Liver (tissue), 8 donors: ENCODE measurements at regions not wholly inside any gene's neighbourhood (a gene's known extent, or its start where the extent isn't known, plus 50 kb on each side); places are given as distances from the start of the nearest gene placed in this dataset.

Source experiments
- DNase-seq: peaks from one replicate; pipeline ENCODE4 v3.0.0-alpha.2; 2017; ENCODE audit warnings: low spot score
- H3K27ac ChIP-seq, 2 donors: one replicate each; pipeline ENCODE4 v1.7.0; 2013; ENCODE audit warnings: inconsistent platforms in 2 of 2, low read length in 2 of 2, control low read depth in 1 of 2, low read depth in 1 of 2, mild to moderate bottlenecking in 1 of 2
- H3K27me3 ChIP-seq, 4 donors: one replicate each; pipeline versions ENCODE4 v1.6.1 to v1.7.0; 2013; ENCODE audit warnings: low read length in 3 of 4, inconsistent platforms in 1 of 4, mild to moderate bottlenecking in 1 of 4, moderate library complexity in 1 of 4; ENCODE audit not compliant: control insufficient read depth in 4 of 4, insufficient read depth in 4 of 4
- H3K36me3 ChIP-seq, 4 donors: one replicate each; pipeline versions ENCODE4 v1.6.1 to v1.7.0; 2013; ENCODE audit warnings: low read length in 3 of 4, mild to moderate bottlenecking in 3 of 4, low read depth in 1 of 4, moderate library complexity in 1 of 4; ENCODE audit not compliant: control insufficient read depth in 4 of 4, insufficient read depth in 3 of 4
- H3K4me1 ChIP-seq, 4 donors: one replicate each; pipeline versions ENCODE4 v1.6.1 to v1.7.0; 2013; ENCODE audit warnings: low read length in 3 of 4, mild to moderate bottlenecking in 3 of 4, moderate library complexity in 1 of 4; ENCODE audit not compliant: control insufficient read depth in 4 of 4, insufficient read depth in 4 of 4
- H3K4me3 ChIP-seq, 3 donors: one replicate each; pipeline versions ENCODE4 v1.6.1 to v1.7.0; 2013; ENCODE audit warnings: low read length in 3 of 3, control low read depth in 1 of 3, low read depth in 1 of 3, mild to moderate bottlenecking in 1 of 3
- H3K9ac ChIP-seq, 2 donors: one replicate each; pipeline ENCODE4 v1.7.0; 2013; ENCODE audit warnings: low read length in 2 of 2, mild to moderate bottlenecking in 2 of 2, moderate library complexity in 2 of 2, control low read depth in 1 of 2, low read depth in 1 of 2
- H3K9me3 ChIP-seq, 4 donors: one replicate each; pipeline versions ENCODE4 v1.6.1 to v1.7.0; 2013; ENCODE audit warnings: low read length in 3 of 4; ENCODE audit not compliant: control insufficient read depth in 4 of 4
- ATF3 ChIP-seq: IDR thresholded peaks from 2 replicates; pipeline ENCODE4 v1.6.1; 2016; ENCODE audit warnings: antibody characterized with exemption
- CTCF ChIP-seq: fragments of 150-350 bp; IDR thresholded peaks from 2 replicates; pipeline ENCODE4 v1.5.1; 2017; ENCODE audit warnings: improper control_type of control experiment, low read depth, low read length; ENCODE audit not compliant: missing input control
- FOXA1 ChIP-seq: IDR thresholded peaks from 2 replicates; pipeline ENCODE4 v1.6.1; 2016; ENCODE audit warnings: antibody characterized with exemption
- FOXA2 ChIP-seq: IDR thresholded peaks from 2 replicates; pipeline ENCODE4 v1.6.1; 2016; ENCODE audit warnings: antibody characterized with exemption
- GABPA ChIP-seq, 2 donors: IDR thresholded peaks in 1 of 2; conservative IDR thresholded peaks in 1 of 2; 2 replicates each; pipeline ENCODE4 v1.6.1; 2016; ENCODE audit warnings: antibody characterized with exemption in 2 of 2, mild to moderate bottlenecking in 1 of 2, moderate library complexity in 1 of 2
- HNF4A ChIP-seq, 2 donors: conservative IDR thresholded peaks; 2 replicates each; pipeline ENCODE4 v1.6.1; 2016; ENCODE audit warnings: antibody characterized with exemption in 2 of 2, mild to moderate bottlenecking in 2 of 2
- HNF4G ChIP-seq: IDR thresholded peaks from 2 replicates; pipeline ENCODE4 v1.6.1; 2016; ENCODE audit warnings: antibody characterized with exemption
- JUND ChIP-seq, 2 donors: IDR thresholded peaks; 2 replicates each; pipeline ENCODE4 v1.6.1; 2016; ENCODE audit warnings: antibody characterized with exemption in 2 of 2
- MAX ChIP-seq: IDR thresholded peaks from 2 replicates; pipeline ENCODE4 v1.6.1; 2016; ENCODE audit warnings: antibody characterized with exemption
- RAD21 ChIP-seq, 2 donors: IDR thresholded peaks; 2 replicates each; pipeline ENCODE4 v1.6.1; 2016; ENCODE audit warnings: antibody characterized with exemption in 2 of 2, mild to moderate bottlenecking in 2 of 2
- REST ChIP-seq: IDR thresholded peaks from 2 replicates; pipeline ENCODE4 v1.6.1; 2016; ENCODE audit warnings: antibody characterized with exemption, mild to moderate bottlenecking
- RXRA ChIP-seq, 2 donors: IDR thresholded peaks; 2 replicates each; pipeline ENCODE4 v1.6.1; 2017 to 2018; ENCODE audit warnings: antibody characterized with exemption in 2 of 2, mild to moderate bottlenecking in 1 of 2
- SP1 ChIP-seq: IDR thresholded peaks from 2 replicates; pipeline ENCODE4 v1.6.1; 2018; ENCODE audit warnings: antibody characterized with exemption, mild to moderate bottlenecking
- ZBTB33 ChIP-seq: IDR thresholded peaks from 2 replicates; pipeline ENCODE4 v1.6.1; 2016; ENCODE audit warnings: antibody characterized with exemption
- WGBS: extraction: QIAGEN DNeasy Blood & Tissue Kit; methylation state at CpG from one replicate; pipeline ENCODE4 v1.1.7; 2013; 5-methylcytosine and 5-hydroxymethylcytosine counted together
- donor health status: healthy.
- donor health status: healthy.
- donor health status: healthy.
- donor health status: healthy.
- donor health status: healthy.

- TF ChIP-seq RXRA (IDR thresholded peaks at IDR 0.05) (no peak), SP1 (no peak), RAD21 (IDR thresholded peaks at IDR 0.05) (no peak), ATF3 (no peak), HNF4G (no peak), FOXA1 (no peak), FOXA2 (no peak), JUND (IDR thresholded peaks at IDR 0.05) (no peak), ZBTB33 (no peak), HNF4A (conservative IDR thresholded peaks at IDR 0.05) (no peak), GABPA (IDR thresholded peaks at IDR 0.05 in 1 of 2, conservative IDR thresholded peaks at IDR 0.05 in 1 of 2) (no peak), MAX (no peak)
- Histone ChIP-seq H3K36me3 (no peaks in the 10 kb centered on the region), H3K27ac (no peak overlapping the region), H3K4me1 (no peaks in the 10 kb centered on the region), H3K4me3 (no peak overlapping the region), H3K9me3 (no peaks in the 10 kb centered on the region), H3K27me3 (no peaks in the 10 kb centered on the region), H3K9ac (no peak overlapping the region)
- DNase-seq, result no peak
These were observed 744.9 kb upstream of the ARRDC4 start for GRCh38 chr15:97215629-97216028.

- no peak overlapping the region for H3K27ac ChIP-seq
- DNase-seq, result no peak
- WGBS, result 96% methylated on average over 44 of the region's 44 CpGs
These were observed 736.3 kb upstream of the ARRDC4 start for GRCh38 chr15:97224191-97224641.

More at GRCh38 chr15:97224191-97224641, 736.3 kb upstream of the ARRDC4 start:
- H3K9ac ChIP-seq, result no peak overlapping the region
- H3K4me3 ChIP-seq, result no peak overlapping the region
- TF ChIP-seq REST, result no peak
- TF ChIP-seq CTCF, result no peak
- no peak for TF ChIP-seq FOXA2
- H3K4me1 ChIP-seq, result peaks cover 0 to 2% (median 0%) of the 10 kb centered on the region in 4 donors
- no peaks in the 10 kb centered on the region for H3K36me3 ChIP-seq
- peaks cover 0 to 3% (median 0%) of the 10 kb centered on the region in 4 donors for H3K9me3 ChIP-seq
- peaks cover 0 to 2% (median 0%) of the 10 kb centered on the region in 4 donors for H3K27me3 ChIP-seq
